H54 (cell line): ENCODE measurements at regions not wholly inside any gene's neighbourhood (a gene's known extent, or its start where the extent isn't known, plus 50 kb on each side); places are given as distances from the start of the nearest gene placed in this dataset.
"Not testable (repeated sequence)": the region's sequence is repeated elsewhere in the genome, so short reads cannot be mapped to it uniquely, and the experiment has no call there.

Experiments
- DNase-seq: peaks from one replicate; pipeline ENCODE4 v3.0.0; 2011; ENCODE audit warnings: low spot score, mixed read lengths; ENCODE audit not compliant: insufficient read length
- FAIRE-seq: peaks from 3 replicates; lab custom pipeline; 2011; peaks lifted over from hg19 to GRCh38; lab: Jason Lieb, UNC
- POLR2A ChIP-seq: IDR thresholded peaks from 2 replicates; pipeline ENCODE4 v1.6.1; 2011; ENCODE audit warnings: low read depth, mild to moderate bottlenecking, low read length

- DNase-seq (no peak), FAIRE-seq (no peak)
- no peak for TF ChIP-seq POLR2A
Observed at GRCh38 chr7:153920897-153921296, 131.3 kb upstream of the DPP6 start.

- no peak for TF ChIP-seq POLR2A
- DNase-seq: no peak
- no peak for FAIRE-seq
Observed at GRCh38 chr7:153921408-153921807, 130.8 kb upstream of the DPP6 start.

- no peak for FAIRE-seq
- DNase-seq: no peak
- TF ChIP-seq POLR2A: no peak
Observed at GRCh38 chr7:153930696-153931095, 121.5 kb upstream of the DPP6 start.

GRCh38 chr7:153934048-153934447, 118.2 kb upstream of the DPP6 start:
- TF ChIP-seq POLR2A: no peak
- FAIRE-seq: no peak
- no peak for DNase-seq

- DNase-seq (no peak), FAIRE-seq (no peak)
- no peak for TF ChIP-seq POLR2A
Observed at GRCh38 chr7:153934629-153935028, 117.6 kb upstream of the DPP6 start.

- FAIRE-seq: no peak
- TF ChIP-seq POLR2A: no peak
Observed at GRCh38 chr7:153935095-153935494, 117.1 kb upstream of the DPP6 start.

GRCh38 chr7:153938451-153938850, 113.7 kb upstream of the DPP6 start:
- FAIRE-seq (no peak), DNase-seq (no peak)

More at GRCh38 chr7:153935095-153935494, 117.1 kb upstream of the DPP6 start:
- no peak for DNase-seq

GRCh38 chr7:153939177-153939576, 113.0 kb upstream of the DPP6 start:
- FAIRE-seq: no peak
- DNase-seq: no peak
- no peak for TF ChIP-seq POLR2A

More at GRCh38 chr7:153938451-153938850, 113.7 kb upstream of the DPP6 start:
- no peak for TF ChIP-seq POLR2A

GRCh38 chr7:153939654-153940053, 112.5 kb upstream of the DPP6 start:
- no peak for DNase-seq
- no peak for TF ChIP-seq POLR2A
- no peak for FAIRE-seq

- no peak for TF ChIP-seq POLR2A
- DNase-seq (no peak), FAIRE-seq (no peak)
Observed at GRCh38 chr7:153941061-153941460, 111.1 kb upstream of the DPP6 start.

GRCh38 chr7:153942036-153942435, 110.2 kb upstream of the DPP6 start:
- no peak for TF ChIP-seq POLR2A
- no peak for FAIRE-seq
- no peak for DNase-seq

GRCh38 chr7:153943457-153943856, 108.7 kb upstream of the DPP6 start:
- TF ChIP-seq POLR2A: no peak
- DNase-seq (no peak), FAIRE-seq (no peak)

GRCh38 chr7:153943861-153944260, 108.3 kb upstream of the DPP6 start:
- FAIRE-seq (no peak), DNase-seq (no peak)
- TF ChIP-seq POLR2A: no peak

- FAIRE-seq (no peak), DNase-seq (no peak)
- no peak for TF ChIP-seq POLR2A
Observed at GRCh38 chr7:153948060-153948459, 104.1 kb upstream of the DPP6 start.

GRCh38 chr7:153951316-153951715, 100.9 kb upstream of the DPP6 start:
- TF ChIP-seq POLR2A: no peak
- DNase-seq (no peak), FAIRE-seq (no peak)

GRCh38 chr7:153954477-153954876, 97.7 kb upstream of the DPP6 start:
- no peak for FAIRE-seq
- no peak for DNase-seq
- TF ChIP-seq POLR2A: no peak

GRCh38 chr7:153957677-153958076, 94.5 kb upstream of the DPP6 start:
- not testable (repeated sequence) for FAIRE-seq, DNase-seq

- not testable (repeated sequence) for DNase-seq
Observed at GRCh38 chr7:153958381-153958780, 93.8 kb upstream of the DPP6 start.

GRCh38 chr7:153958789-153959188, 93.4 kb upstream of the DPP6 start:
- not testable (repeated sequence) for DNase-seq, FAIRE-seq

More at GRCh38 chr7:153958381-153958780, 93.8 kb upstream of the DPP6 start:
- not testable (repeated sequence) for FAIRE-seq

GRCh38 chr7:153964481-153965112, 87.6 kb upstream of the DPP6 start:
- DNase-seq, FAIRE-seq: not testable (repeated sequence)
